ENCODE measurements at regions not wholly inside any gene's neighbourhood (a gene's known extent, or its start where the extent isn't known, plus 50 kb on each side); places are given as distances from the start of the nearest gene placed in this dataset.

DNA sequence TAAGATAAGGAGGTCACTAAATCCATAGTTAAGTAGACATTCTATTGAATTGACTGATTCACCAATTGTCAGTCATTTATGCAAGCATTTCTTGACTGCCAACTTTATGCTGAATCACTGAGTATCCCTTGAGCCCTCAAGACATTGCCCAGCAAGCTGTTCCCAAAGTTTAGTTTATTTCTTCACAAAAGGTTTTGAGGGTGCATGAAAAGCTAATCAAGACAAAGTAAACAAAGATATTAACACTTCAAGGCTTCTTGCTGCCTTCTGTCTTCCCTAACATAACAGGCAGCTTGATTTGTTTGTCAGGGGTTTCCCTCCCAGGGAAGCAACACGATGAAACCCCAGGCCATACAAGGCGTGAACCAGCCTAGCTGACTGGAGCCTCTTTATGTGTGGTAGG lies 374.4 kb downstream of the SPRY2 start:
- Histone ChIP-seq H3K27ac (no peak overlapping the region), H3K4me3 (no peak overlapping the region), H3K9me3 (peaks cover 0 to 3% (median 0%) of the 10 kb centered on the region in 4 donors), H3K27me3 (no peaks in the 10 kb centered on the region), H3K4me1 (no peaks in the 10 kb centered on the region), H3K36me3 (no peaks in the 10 kb centered on the region)
- 54 to 56% methylated on average over 2 of the region's 2 CpGs for WGBS, 2 donors
- TF ChIP-seq, protein P1, sequence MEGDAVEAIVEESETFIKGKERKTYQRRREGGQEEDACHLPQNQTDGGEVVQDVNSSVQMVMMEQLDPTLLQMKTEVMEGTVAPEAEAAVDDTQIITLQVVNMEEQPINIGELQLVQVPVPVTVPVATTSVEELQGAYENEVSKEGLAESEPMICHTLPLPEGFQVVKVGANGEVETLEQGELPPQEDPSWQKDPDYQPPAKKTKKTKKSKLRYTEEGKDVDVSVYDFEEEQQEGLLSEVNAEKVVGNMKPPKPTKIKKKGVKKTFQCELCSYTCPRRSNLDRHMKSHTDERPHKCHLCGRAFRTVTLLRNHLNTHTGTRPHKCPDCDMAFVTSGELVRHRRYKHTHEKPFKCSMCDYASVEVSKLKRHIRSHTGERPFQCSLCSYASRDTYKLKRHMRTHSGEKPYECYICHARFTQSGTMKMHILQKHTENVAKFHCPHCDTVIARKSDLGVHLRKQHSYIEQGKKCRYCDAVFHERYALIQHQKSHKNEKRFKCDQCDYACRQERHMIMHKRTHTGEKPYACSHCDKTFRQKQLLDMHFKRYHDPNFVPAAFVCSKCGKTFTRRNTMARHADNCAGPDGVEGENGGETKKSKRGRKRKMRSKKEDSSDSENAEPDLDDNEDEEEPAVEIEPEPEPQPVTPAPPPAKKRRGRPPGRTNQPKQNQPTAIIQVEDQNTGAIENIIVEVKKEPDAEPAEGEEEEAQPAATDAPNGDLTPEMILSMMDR (IDR thresholded peaks at IDR 0.05) = no peak
- TF ChIP-seq EP300 (IDR thresholded peaks at IDR 0.05) = no peak
- no peak for TF ChIP-seq POLR2AphosphoS5 (IDR thresholded peaks at IDR 0.05)
- TF ChIP-seq POLR2A (IDR thresholded peaks at IDR 0.05) = no peak
- DNase-seq = no peak
- ATAC-seq (ENCODE audit: low FRiP score in 2 of 2) = no peak

DNA sequence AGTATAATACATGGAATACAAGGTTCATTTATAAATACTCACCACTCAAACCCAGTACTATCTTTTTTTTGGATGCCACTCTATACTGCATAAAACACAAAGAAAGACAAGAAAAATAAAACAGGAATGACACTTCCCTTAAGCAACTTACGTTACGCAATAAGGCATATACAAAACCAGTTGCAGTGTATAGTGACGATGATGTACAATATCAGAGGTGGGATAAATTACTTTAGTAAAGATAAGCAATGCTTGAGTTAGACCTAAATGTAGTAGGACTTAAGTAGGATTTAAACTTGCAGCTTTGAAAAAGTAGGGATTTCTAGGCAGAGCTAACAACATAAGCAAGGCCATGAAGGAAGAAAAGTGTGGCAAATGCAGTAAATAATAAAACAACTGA lies 374.9 kb downstream of the SPRY2 start:
- TF ChIP-seq POLR2A (IDR thresholded peaks at IDR 0.05) (no peak), POLR2AphosphoS5 (IDR thresholded peaks at IDR 0.05) (no peak), EP300 (IDR thresholded peaks at IDR 0.05) (no peak)
- TF ChIP-seq, protein P1 (IDR thresholded peaks at IDR 0.05) = no peak
- H3K27me3 ChIP-seq = no peaks in the 10 kb centered on the region
- no peak for DNase-seq
- no peak for ATAC-seq (ENCODE audit: low FRiP score in 2 of 2)
- no peak overlapping the region for H3K4me3 ChIP-seq
- no peaks in the 10 kb centered on the region for H3K36me3 ChIP-seq
- peaks cover 0 to 3% (median 0%) of the 10 kb centered on the region in 4 donors for H3K9me3 ChIP-seq
- no peaks in the 10 kb centered on the region for H3K4me1 ChIP-seq
- H3K27ac ChIP-seq = no peak overlapping the region
- WGBS, 2 donors = 65 to 77% methylated on average over 3 of the region's 3 CpGs

DNA sequence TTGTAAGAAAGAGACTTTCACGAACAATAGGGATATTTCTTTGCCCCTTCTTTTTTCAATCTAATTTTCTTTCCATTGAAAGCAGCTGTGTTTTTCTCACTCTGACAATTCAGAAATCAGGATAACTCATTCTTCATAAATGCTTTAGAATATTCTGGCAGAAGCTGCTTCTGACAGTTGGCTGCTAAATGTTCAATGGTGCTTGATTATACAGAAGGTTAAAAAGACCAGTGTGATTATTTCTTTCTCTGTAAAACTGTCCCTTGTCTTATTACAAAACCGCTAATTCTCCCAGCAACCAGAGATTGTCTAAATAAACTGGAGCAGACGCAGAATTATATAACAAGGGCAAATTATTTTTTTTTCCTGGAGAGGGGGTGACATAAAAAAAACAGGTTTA lies 394.4 kb downstream of the SPRY2 start:
- 88 to 90% methylated on average over 3 of the region's 3 CpGs for WGBS, 2 donors
- H3K4me3 ChIP-seq = no peak overlapping the region
- no peak overlapping the region for H3K27ac ChIP-seq
- no peaks in the 10 kb centered on the region for H3K36me3 ChIP-seq
- DNase-seq (no peak), ATAC-seq (ENCODE audit: low FRiP score in 2 of 2) (no peak)
- no peaks in the 10 kb centered on the region for H3K27me3 ChIP-seq
- TF ChIP-seq POLR2AphosphoS5 (IDR thresholded peaks at IDR 0.05) (no peak), POLR2A (IDR thresholded peaks at IDR 0.05) (no peak), EP300 (IDR thresholded peaks at IDR 0.05) (no peak)
- TF ChIP-seq, protein P1 (IDR thresholded peaks at IDR 0.05) = no peak
- H3K4me1 ChIP-seq = no peaks in the 10 kb centered on the region
- H3K9me3 ChIP-seq = no peaks in the 10 kb centered on the region

DNA sequence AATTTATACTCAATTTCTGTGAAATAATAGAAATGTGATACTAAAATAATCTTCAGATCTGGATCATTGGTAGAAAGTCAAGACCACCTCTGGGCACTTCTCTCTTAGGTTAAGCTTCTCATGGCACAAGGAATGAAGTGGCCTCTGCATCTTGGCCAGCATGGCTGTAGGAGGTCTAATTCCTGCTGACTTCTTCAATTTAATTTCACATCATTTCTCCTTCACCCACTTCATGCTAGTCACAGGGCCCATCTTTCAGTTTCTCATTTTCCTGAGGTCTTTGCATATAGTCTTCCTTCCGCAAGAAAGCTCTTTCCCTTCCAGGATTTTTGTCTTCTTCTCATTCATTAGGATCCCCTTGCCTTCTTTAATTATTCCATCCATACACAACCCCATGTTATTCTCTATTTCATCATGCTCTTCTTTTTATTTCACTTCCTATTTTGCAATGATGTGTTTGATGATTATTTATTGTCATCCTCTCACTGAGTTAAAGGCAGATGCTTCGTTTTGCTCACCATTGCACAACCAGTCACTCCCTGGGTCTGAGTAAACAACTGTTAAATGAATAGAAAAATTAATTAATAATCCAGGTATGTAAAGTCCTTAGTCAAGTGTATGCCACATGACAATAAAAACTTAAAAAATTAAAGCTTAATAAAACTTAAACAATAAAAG lies 397.4 kb downstream of the SPRY2 start:
- no peak overlapping the region for H3K4me3 ChIP-seq
- H3K36me3 ChIP-seq = no peaks in the 10 kb centered on the region
- H3K9me3 ChIP-seq = no peaks in the 10 kb centered on the region
- ATAC-seq (ENCODE audit: low FRiP score in 2 of 2) = no peak
- TF ChIP-seq POLR2A (IDR thresholded peaks at IDR 0.05) (no peak), EP300 (IDR thresholded peaks at IDR 0.05) (no peak), POLR2AphosphoS5 (IDR thresholded peaks at IDR 0.05) (no peak)
- TF ChIP-seq, protein P1 (IDR thresholded peaks at IDR 0.05) = no peak
- H3K27me3 ChIP-seq = no peaks in the 10 kb centered on the region
- WGBS, 2 donors = 48 to 69% methylated on average over 2 of the region's 2 CpGs
- H3K27ac ChIP-seq = no peak overlapping the region
- no peak for DNase-seq
- no peaks in the 10 kb centered on the region for H3K4me1 ChIP-seq

DNA sequence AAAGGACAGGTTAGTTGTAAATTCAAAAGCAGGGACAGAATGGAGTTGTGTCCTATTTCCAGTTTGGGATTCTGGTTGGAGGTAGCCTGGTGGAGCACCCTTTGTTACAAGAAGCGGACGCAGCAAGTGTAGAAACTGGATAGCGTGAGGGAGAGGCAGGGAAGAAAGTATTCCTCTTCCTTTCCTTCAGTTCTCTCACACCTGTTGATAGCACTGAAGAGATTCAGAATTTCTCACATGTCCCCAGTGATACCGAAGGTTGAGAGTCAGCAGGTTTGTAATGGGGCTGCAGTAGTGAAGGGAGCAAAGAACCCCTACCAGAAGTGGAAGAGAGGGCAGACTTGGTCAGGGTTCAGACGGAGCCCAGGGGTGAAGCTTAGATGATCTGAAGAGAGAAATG lies 399.2 kb downstream of the SPRY2 start:
- H3K36me3 ChIP-seq = no peaks in the 10 kb centered on the region
- no peaks in the 10 kb centered on the region for H3K9me3 ChIP-seq
- DNase-seq (no peak), ATAC-seq (ENCODE audit: low FRiP score in 2 of 2) (no peak)
- H3K27me3 ChIP-seq = no peaks in the 10 kb centered on the region
- H3K4me1 ChIP-seq = no peaks in the 10 kb centered on the region
- H3K4me3 ChIP-seq = no peak overlapping the region
- H3K27ac ChIP-seq = no peak overlapping the region
- TF ChIP-seq, protein P1 (IDR thresholded peaks at IDR 0.05) = no peak
- no peak for TF ChIP-seq POLR2AphosphoS5 (IDR thresholded peaks at IDR 0.05)
- WGBS, 2 donors = 91 to 97% methylated on average over 5 of the region's 5 CpGs
